GM06990 (cell line): ENCODE measurements at regions not wholly inside any gene's neighbourhood (a gene's known extent, or its start where the extent isn't known, plus 50 kb on each side); places are given as distances from the start of the nearest gene placed in this dataset.

Experiments
- DNase-seq: peaks from one replicate; pipeline ENCODE4 v3.0.0-alpha.2; 2011; ENCODE audit not compliant: insufficient read length; ENCODE audit errors: extremely low read depth
- H3K27me3 ChIP-seq: replicated peaks from 2 replicates; pipeline ENCODE4 v1.6.0; 2011; ENCODE audit warnings: low read length; ENCODE audit not compliant: control insufficient read depth, insufficient read depth
- H3K36me3 ChIP-seq: 2 replicates; pipeline ENCODE4 v1.5.1; 2011; ENCODE audit warnings: low read length; ENCODE audit not compliant: control insufficient read depth, insufficient read depth
- H3K4me3 ChIP-seq: replicated peaks from 2 replicates; pipeline ENCODE4 v1.5.1; 2011; ENCODE audit warnings: low read depth, mild to moderate bottlenecking, control low read depth, low read length
- TF ChIP-seq, protein P1 (sequence below): IDR thresholded peaks from 2 replicates; pipeline ENCODE4 v1.5.1; 2011; ENCODE audit warnings: low read length, control low read depth, mild to moderate bottlenecking, inconsistent platforms; ENCODE audit not compliant: insufficient read depth, poor library complexity, severe bottlenecking

DNA sequence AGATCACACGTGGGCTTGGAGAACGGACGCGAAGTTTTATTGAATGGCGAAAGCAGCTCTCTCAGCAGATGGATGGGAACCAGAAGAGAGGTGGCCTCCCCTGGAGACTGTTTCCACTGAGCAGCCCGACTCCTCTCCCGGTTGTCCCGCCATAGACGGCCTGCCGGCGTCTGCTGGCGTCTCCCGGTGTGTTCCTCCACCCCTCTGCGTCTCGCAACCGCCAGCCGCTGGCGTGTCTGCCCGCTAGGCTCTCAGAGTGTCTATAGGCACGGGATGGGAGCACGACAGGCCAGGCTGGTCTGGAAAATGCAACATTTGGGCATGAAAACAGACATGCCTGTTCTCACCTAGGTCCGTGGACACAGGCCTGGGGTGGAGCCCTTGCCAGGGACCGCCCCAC is 366.7 kb upstream of the SOX11 start:
- no peaks in the 10 kb centered on the region for H3K36me3 ChIP-seq
- H3K4me3 ChIP-seq, result no peak overlapping the region
- TF ChIP-seq, protein P1, sequence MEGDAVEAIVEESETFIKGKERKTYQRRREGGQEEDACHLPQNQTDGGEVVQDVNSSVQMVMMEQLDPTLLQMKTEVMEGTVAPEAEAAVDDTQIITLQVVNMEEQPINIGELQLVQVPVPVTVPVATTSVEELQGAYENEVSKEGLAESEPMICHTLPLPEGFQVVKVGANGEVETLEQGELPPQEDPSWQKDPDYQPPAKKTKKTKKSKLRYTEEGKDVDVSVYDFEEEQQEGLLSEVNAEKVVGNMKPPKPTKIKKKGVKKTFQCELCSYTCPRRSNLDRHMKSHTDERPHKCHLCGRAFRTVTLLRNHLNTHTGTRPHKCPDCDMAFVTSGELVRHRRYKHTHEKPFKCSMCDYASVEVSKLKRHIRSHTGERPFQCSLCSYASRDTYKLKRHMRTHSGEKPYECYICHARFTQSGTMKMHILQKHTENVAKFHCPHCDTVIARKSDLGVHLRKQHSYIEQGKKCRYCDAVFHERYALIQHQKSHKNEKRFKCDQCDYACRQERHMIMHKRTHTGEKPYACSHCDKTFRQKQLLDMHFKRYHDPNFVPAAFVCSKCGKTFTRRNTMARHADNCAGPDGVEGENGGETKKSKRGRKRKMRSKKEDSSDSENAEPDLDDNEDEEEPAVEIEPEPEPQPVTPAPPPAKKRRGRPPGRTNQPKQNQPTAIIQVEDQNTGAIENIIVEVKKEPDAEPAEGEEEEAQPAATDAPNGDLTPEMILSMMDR, result no peak
- H3K27me3 ChIP-seq, result no peaks in the 10 kb centered on the region
- no peak for DNase-seq

DNA sequence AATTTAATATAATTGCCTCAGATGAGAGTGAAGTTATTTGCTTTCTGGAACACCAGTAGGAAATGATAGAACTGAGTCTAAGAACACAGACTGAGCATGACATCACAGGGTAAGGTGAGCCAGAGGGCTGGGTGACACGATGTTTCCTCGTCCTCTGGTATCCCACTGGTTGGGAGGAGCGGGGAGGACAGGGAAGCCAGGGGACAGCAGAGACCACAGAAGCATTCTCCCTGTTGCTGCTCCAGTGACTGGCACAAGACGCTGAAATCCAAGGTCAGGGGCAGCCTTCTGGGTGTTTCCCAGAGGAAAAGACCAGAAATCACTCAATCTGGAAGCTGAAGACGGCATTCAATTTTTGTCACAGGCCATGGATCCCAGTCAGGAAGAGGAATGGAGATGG is 363.4 kb upstream of the SOX11 start:
- H3K36me3 ChIP-seq, result no peaks in the 10 kb centered on the region
- DNase-seq, result no peak
- no peaks in the 10 kb centered on the region for H3K27me3 ChIP-seq
- H3K4me3 ChIP-seq, result no peak overlapping the region
- TF ChIP-seq, protein P1, result no peak

DNA sequence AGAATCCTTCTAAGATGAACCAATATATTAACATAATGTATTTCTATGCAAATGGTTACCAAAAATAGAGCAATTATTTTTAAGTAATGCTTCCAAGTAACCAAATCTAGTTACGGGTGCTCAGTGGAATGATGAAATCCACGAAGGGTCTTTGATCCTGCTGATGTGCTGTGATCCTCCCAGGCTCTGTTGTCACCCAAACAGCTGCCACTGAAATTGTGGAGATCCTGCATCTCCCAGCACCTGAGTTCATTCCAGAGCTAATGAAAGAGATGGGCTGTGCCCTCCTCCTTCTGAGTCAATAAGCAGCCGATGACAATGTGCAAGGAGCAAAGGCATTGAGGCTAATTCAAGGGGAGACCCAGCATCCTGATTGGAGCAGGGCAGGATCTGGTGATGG is 362.4 kb upstream of the SOX11 start:
- no peak overlapping the region for H3K4me3 ChIP-seq
- TF ChIP-seq, protein P1, result no peak
- no peaks in the 10 kb centered on the region for H3K36me3 ChIP-seq
- no peak for DNase-seq
- no peaks in the 10 kb centered on the region for H3K27me3 ChIP-seq

DNA sequence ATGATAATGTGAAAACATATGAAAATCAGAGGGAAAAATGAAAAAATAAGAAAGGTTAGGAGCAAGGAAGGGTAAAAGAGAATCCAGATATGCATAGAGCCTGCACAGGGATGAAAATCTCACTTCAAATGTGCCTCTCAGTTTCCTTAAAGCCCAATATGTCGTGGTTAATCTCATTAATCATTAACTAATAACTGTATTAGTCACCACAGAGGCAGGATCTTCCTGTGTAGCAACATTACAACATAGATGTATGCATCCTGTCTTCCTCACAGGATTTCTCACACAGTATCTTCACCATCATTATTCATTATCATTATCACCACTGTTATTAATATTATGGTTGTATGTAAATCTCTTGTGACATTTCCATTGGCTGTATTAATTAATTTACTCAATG is 361.2 kb upstream of the SOX11 start:
- no peak for DNase-seq
- H3K36me3 ChIP-seq, result no peaks in the 10 kb centered on the region
- H3K4me3 ChIP-seq, result no peak overlapping the region
- no peaks in the 10 kb centered on the region for H3K27me3 ChIP-seq
- TF ChIP-seq, protein P1, result no peak

DNA sequence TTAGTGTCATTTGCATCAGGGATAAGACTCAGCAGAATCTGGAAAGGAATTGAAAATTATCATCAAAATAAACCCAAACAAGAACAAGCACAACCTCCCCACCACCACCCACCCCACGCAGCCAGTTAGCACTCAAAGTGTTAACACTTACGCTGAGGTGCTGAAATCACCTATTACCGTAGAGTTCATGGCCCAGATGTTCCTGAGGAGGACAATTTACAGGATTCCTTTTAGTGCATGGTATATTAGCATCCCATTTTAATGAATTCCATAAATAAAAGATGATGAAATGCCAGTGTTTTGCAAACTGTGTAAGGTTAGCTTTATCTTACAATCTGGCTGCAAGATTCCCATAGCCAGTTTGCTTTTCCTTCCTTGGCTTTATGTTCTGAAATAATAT is 359.3 kb upstream of the SOX11 start:
- no peak overlapping the region for H3K4me3 ChIP-seq
- H3K36me3 ChIP-seq, result no peaks in the 10 kb centered on the region
- TF ChIP-seq, protein P1, result no peak
- no peaks in the 10 kb centered on the region for H3K27me3 ChIP-seq
- DNase-seq, result no peak

DNA sequence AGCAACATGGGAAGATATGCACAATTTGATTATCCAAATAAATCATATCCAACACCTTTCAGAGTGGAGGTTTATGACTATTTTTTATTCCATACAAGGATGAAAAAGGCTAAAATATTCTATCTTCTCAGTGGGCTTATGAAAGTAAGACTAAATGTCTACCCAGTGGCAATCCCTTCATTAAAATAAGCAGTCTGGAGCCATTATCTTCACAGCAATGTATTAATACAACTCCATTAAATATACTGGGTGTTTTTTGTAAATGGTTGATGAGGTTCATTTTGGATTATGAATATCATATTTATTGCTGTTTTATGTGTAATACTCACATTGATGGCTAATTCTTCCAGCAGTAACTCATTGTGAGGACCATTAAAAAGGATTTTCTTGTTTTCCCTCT is 352.7 kb upstream of the SOX11 start:
- no peak for DNase-seq
- H3K4me3 ChIP-seq, result no peak overlapping the region
- H3K27me3 ChIP-seq, result no peaks in the 10 kb centered on the region
- TF ChIP-seq, protein P1, result no peak
- no peaks in the 10 kb centered on the region for H3K36me3 ChIP-seq
